Esophagus muscularis mucosa (tissue), 4 donors: ENCODE measurements at regions not wholly inside any gene's neighbourhood (a gene's known extent, or its start where the extent isn't known, plus 50 kb on each side); places are given as distances from the start of the nearest gene placed in this dataset.

Experiments used
- DNase-seq: peaks from one replicate; pipeline ENCODE4 v3.0.0-alpha.2; 2017; ENCODE audit errors: extremely low spot score
- H3K27ac ChIP-seq, 4 donors: fragments of 200-600 bp; sonication (generic); replicated peaks in 1 of 4; 1 replicate in 3 of 4; 2 replicates in 1 of 4; pipeline ENCODE4 v1.5.1; 2016 to 2019; ENCODE audit warnings: mild to moderate bottlenecking in 1 of 4
- H3K27me3 ChIP-seq, 4 donors: fragments of 200-600 bp; sonication (generic); one replicate each; pipeline versions ENCODE4 v1.5.1 to v1.6.0; 2016 to 2019
- H3K36me3 ChIP-seq, 4 donors: fragments of 200-600 bp; sonication (generic); one replicate each; pipeline ENCODE4 v1.5.1; 2016 to 2019
- H3K4me1 ChIP-seq, 4 donors: fragments of 200-600 bp; sonication (generic); one replicate each; pipeline ENCODE4 v1.5.1; 2016 to 2019
- H3K4me3 ChIP-seq, 4 donors: fragments of 200-600 bp; sonication (generic); 1 replicate in 2 of 4; 2 replicates in 2 of 4; pipeline ENCODE4 v1.5.1; 2016 to 2019; ENCODE audit warnings: mild to moderate bottlenecking in 4 of 4, moderate library complexity in 1 of 4
- H3K9me3 ChIP-seq, 4 donors: fragments of 200-600 bp; sonication (generic); 1 replicate in 3 of 4; 2 replicates in 1 of 4; pipeline ENCODE4 v1.5.1; 2016 to 2019
- CTCF ChIP-seq, 3 experiments: fragments of 200-600 bp in 2 of 3; fragments of 450-650 bp in 1 of 3; sonication (generic) in 2 of 3; IDR thresholded peaks; one replicate each; pipeline ENCODE4 v1.5.1; 2017 to 2019; ENCODE audit warnings: antibody characterized with exemption in 3 of 3, mild to moderate bottlenecking in 2 of 3, moderate library complexity in 1 of 3
- EP300 ChIP-seq: sonication (generic); formaldehyde crosslinking; IDR thresholded peaks from one replicate; pipeline ENCODE4 v1.6.1; 2017; ENCODE audit warnings: antibody characterized with exemption
- POLR2A ChIP-seq: fragments of 450-650 bp; IDR thresholded peaks from one replicate; pipeline ENCODE4 v1.6.1; 2017; ENCODE audit warnings: antibody characterized with exemption, moderate library complexity, mild to moderate bottlenecking, low read depth
- POLR2AphosphoS5 ChIP-seq, 2 donors: sonication (generic); formaldehyde crosslinking; IDR thresholded peaks; one replicate each; pipeline ENCODE4 v1.6.1; 2017; ENCODE audit warnings: antibody characterized with exemption in 2 of 2
- WGBS: methylation state at CpG from one replicate; pipeline ENCODE4 v1.1.5; 2018; 5-methylcytosine and 5-hydroxymethylcytosine counted together
- intact Hi-C: fragments of 100-400 bp; cut with DNase I; formaldehyde crosslinking; loops from one replicate; pipeline ENCODE4 v1.15.1; 2023

- Histone ChIP-seq H3K4me3 (no peak overlapping the region), H3K27ac (no peak overlapping the region), H3K27me3 (no peaks in the 10 kb centered on the region), H3K4me1 (no peaks in the 10 kb centered on the region), H3K9me3 (no peaks in the 10 kb centered on the region), H3K36me3 (no peaks in the 10 kb centered on the region)
- intact Hi-C loops: no loop called here
- 86% methylated on average over 6 of the region's 6 CpGs for WGBS
- TF ChIP-seq CTCF (IDR thresholded peaks at IDR 0.05) (no peak), POLR2AphosphoS5 (IDR thresholded peaks at IDR 0.05) (no peak), EP300 (no peak), POLR2A (no peak)
- no peak for DNase-seq
Measured at GRCh38 chr6:8659404-8660189, 224.3 kb upstream of the SLC35B3 start.

DNA sequence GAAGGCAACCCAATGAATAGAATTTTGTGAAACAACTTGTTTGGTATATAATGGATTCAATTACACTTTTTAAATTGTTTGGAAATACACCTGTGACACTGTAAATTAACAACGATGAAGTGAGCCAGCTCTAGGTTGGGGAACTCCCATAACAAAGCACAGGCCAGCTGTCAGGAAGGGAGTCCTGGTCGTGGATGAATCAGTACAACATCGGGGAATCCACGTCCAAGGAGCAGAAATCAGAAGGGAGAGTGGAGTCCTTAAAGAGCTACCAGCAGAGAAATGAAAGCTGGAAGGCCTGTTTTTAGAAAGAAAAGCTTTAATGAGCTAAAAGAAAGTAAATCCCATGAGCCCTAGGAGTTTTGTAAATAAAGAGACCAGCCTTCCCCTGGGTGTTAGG lies 223.1 kb upstream of the SLC35B3 start:
- DNase-seq: no peak
- Histone ChIP-seq H3K4me1 (no peaks in the 10 kb centered on the region), H3K4me3 (no peak overlapping the region), H3K9me3 (no peaks in the 10 kb centered on the region), H3K27ac (no peak overlapping the region), H3K36me3 (no peaks in the 10 kb centered on the region), H3K27me3 (no peaks in the 10 kb centered on the region)
- intact Hi-C loops: no loop called here
- WGBS: 37% methylated on average over 4 of the region's 4 CpGs
- no peak for TF ChIP-seq EP300
- no peak for TF ChIP-seq POLR2A
- TF ChIP-seq CTCF (IDR thresholded peaks at IDR 0.05): no peak
- no peak for TF ChIP-seq POLR2AphosphoS5 (IDR thresholded peaks at IDR 0.05)

DNA sequence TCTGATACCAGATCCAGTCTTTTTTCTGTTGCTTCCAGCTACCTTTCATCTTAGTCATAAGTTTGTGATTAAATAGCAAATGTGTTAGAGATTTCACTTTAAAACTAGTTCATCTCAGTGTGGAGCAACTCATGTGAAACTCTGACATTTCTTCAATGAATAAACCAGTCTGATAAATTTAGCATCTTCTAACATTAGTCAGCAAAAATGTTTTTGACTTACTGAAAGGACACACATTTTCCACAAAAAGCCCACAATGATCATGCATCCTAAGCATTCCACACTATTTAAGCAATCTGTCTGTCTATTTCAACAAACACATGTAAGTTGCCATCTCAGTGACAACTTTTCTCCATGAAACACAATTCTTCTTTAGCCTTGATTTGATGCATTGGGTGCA lies 222.2 kb upstream of the SLC35B3 start:
- Histone ChIP-seq H3K27me3 (no peaks in the 10 kb centered on the region), H3K4me3 (no peak overlapping the region), H3K27ac (no peak overlapping the region), H3K4me1 (no peaks in the 10 kb centered on the region), H3K9me3 (no peaks in the 10 kb centered on the region), H3K36me3 (no peaks in the 10 kb centered on the region)
- no peak for DNase-seq
- intact Hi-C loops: no loop called here
- TF ChIP-seq POLR2A (no peak), CTCF (IDR thresholded peaks at IDR 0.05) (no peak), POLR2AphosphoS5 (IDR thresholded peaks at IDR 0.05) (no peak)

GRCh38 chr6:8655670-8656454 lies 220.5 kb upstream of the SLC35B3 start:
- WGBS: 82% methylated on average over 5 of the region's 5 CpGs
- TF ChIP-seq EP300 (no peak), POLR2AphosphoS5 (IDR thresholded peaks at IDR 0.05) (no peak), POLR2A (no peak), CTCF (IDR thresholded peaks at IDR 0.05) (no peak)
- H3K36me3 ChIP-seq: no peaks in the 10 kb centered on the region
- no peak overlapping the region for H3K27ac ChIP-seq
- no peaks in the 10 kb centered on the region for H3K4me1 ChIP-seq
- no peaks in the 10 kb centered on the region for H3K27me3 ChIP-seq
- H3K4me3 ChIP-seq: no peak overlapping the region
- H3K9me3 ChIP-seq: no peaks in the 10 kb centered on the region
- intact Hi-C loops: no loop called here
- no peak for DNase-seq
